Stomach (tissue), 4 donors: ENCODE measurements at regions not wholly inside any gene's neighbourhood (a gene's known extent, or its start where the extent isn't known, plus 50 kb on each side); places are given as distances from the start of the nearest gene placed in this dataset.

Experiments
- EP300 ChIP-seq: sonication (generic); formaldehyde crosslinking; IDR thresholded peaks from one replicate; pipeline ENCODE4 v1.6.1; 2017; ENCODE audit warnings: antibody characterized with exemption
- POLR2A ChIP-seq, 4 donors: fragments of 450-650 bp; IDR thresholded peaks; one replicate each; pipeline ENCODE4 v1.6.1; 2016; ENCODE audit warnings: antibody characterized with exemption in 4 of 4, control low read depth in 2 of 4, mild to moderate bottlenecking in 1 of 4, moderate library complexity in 1 of 4
- POLR2AphosphoS5 ChIP-seq, 3 donors: sonication (generic); formaldehyde crosslinking; IDR thresholded peaks; one replicate each; pipeline ENCODE4 v1.6.1; 2016; ENCODE audit warnings: antibody characterized with exemption in 3 of 3
- TF ChIP-seq, protein P1 (sequence below), 7 experiments: fragments of 450-650 bp in 4 of 7; fragments of 200-600 bp in 3 of 7; sonication (generic) in 3 of 7; IDR thresholded peaks; one replicate each; pipeline ENCODE4 v1.5.1; 2016 to 2019; ENCODE audit warnings: antibody characterized with exemption in 7 of 7, control low read depth in 2 of 7, mild to moderate bottlenecking in 1 of 7

DNA sequence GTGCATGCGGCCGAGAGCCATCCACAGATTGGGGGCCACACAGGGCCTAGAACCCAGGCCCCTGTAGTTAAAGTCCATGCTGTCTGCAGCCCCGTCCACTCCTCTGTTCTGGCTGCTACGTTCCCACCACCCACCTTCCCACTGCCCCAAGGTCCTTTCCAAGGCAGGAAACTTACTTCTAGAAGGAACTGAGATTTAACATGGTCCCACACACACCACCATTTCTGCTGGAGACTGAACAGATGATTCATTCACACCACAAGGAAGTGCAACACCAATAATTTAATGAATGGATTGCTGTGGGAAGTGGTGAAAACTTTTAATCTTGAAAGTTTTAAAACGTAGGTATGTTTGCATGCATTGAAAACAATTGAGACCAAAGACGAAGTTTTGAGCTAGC lies 95.2 kb downstream of the LBH start:
- TF ChIP-seq, protein P1, sequence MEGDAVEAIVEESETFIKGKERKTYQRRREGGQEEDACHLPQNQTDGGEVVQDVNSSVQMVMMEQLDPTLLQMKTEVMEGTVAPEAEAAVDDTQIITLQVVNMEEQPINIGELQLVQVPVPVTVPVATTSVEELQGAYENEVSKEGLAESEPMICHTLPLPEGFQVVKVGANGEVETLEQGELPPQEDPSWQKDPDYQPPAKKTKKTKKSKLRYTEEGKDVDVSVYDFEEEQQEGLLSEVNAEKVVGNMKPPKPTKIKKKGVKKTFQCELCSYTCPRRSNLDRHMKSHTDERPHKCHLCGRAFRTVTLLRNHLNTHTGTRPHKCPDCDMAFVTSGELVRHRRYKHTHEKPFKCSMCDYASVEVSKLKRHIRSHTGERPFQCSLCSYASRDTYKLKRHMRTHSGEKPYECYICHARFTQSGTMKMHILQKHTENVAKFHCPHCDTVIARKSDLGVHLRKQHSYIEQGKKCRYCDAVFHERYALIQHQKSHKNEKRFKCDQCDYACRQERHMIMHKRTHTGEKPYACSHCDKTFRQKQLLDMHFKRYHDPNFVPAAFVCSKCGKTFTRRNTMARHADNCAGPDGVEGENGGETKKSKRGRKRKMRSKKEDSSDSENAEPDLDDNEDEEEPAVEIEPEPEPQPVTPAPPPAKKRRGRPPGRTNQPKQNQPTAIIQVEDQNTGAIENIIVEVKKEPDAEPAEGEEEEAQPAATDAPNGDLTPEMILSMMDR (IDR thresholded peaks at IDR 0.05): no peak
- TF ChIP-seq POLR2A (IDR thresholded peaks at IDR 0.05) (no peak), POLR2AphosphoS5 (IDR thresholded peaks at IDR 0.05) (no peak), EP300 (no peak)
